ENCODE measurements at regions not wholly inside any gene's neighbourhood (a gene's known extent, or its start where the extent isn't known, plus 50 kb on each side); places are given as distances from the start of the nearest gene placed in this dataset.

GRCh38 chr2:188076149-188077056 is 215.3 kb upstream of the GULP1 start:
- DNase-seq, result peak in 1 of 5 experiments; percentile 48

- DNase-seq, result no peak
Observed at GRCh38 chr2:188077757-188078156, 213.9 kb upstream of the GULP1 start.

- no peak for DNase-seq
Observed at GRCh38 chr2:188078534-188078933, 213.1 kb upstream of the GULP1 start.

GRCh38 chr2:188079196-188079595 is 212.5 kb upstream of the GULP1 start:
- no peak for DNase-seq

- DNase-seq, result no peak
Observed at GRCh38 chr2:188085421-188085820, 206.3 kb upstream of the GULP1 start.

GRCh38 chr2:188089901-188090300 is 201.8 kb upstream of the GULP1 start:
- DNase-seq, result no peak

- DNase-seq, result no peak
Observed at GRCh38 chr2:188091220-188091619, 200.5 kb upstream of the GULP1 start.

- no peak for DNase-seq
Observed at GRCh38 chr2:188092734-188093133, 198.9 kb upstream of the GULP1 start.

- DNase-seq, result no peak
Observed at GRCh38 chr2:188096910-188097309, 194.8 kb upstream of the GULP1 start.

GRCh38 chr2:188102881-188103280 is 188.8 kb upstream of the GULP1 start:
- DNase-seq, result no peak

- DNase-seq, result no peak
Observed at GRCh38 chr2:188114014-188114413, 177.7 kb upstream of the GULP1 start.

GRCh38 chr2:188117706-188118105 is 174.0 kb upstream of the GULP1 start:
- no peak for DNase-seq

GRCh38 chr2:188118431-188118830 is 173.2 kb upstream of the GULP1 start:
- no peak for DNase-seq

- no peak for DNase-seq
Observed at GRCh38 chr2:188119112-188119838, 172.4 kb upstream of the GULP1 start.

GRCh38 chr2:188122985-188123384 is 168.7 kb upstream of the GULP1 start:
- DNase-seq, result no peak

GRCh38 chr2:188129677-188130076 is 162.0 kb upstream of the GULP1 start:
- no peak for DNase-seq

GRCh38 chr2:188130317-188130716 is 161.4 kb upstream of the GULP1 start:
- no peak for DNase-seq

- DNase-seq, result no peak
Observed at GRCh38 chr2:188131281-188131680, 160.4 kb upstream of the GULP1 start.

- DNase-seq, result no peak
Observed at GRCh38 chr2:188132385-188132784, 159.3 kb upstream of the GULP1 start.

GRCh38 chr2:188134241-188134640 is 157.4 kb upstream of the GULP1 start:
- no peak for DNase-seq

- DNase-seq, result no peak
Observed at GRCh38 chr2:188138313-188138712, 153.4 kb upstream of the GULP1 start.

GRCh38 chr2:188142088-188142487 is 149.6 kb upstream of the GULP1 start:
- DNase-seq, result no peak

GRCh38 chr2:188142636-188143295 is 148.9 kb upstream of the GULP1 start:
- no peak for DNase-seq
